ENCODE measurements at regions not wholly inside any gene's neighbourhood (a gene's known extent, or its start where the extent isn't known, plus 50 kb on each side); places are given as distances from the start of the nearest gene placed in this dataset.

GRCh38 chr9:108607607-108608006 is 248.2 kb downstream of the ACTL7B start:
- Mint-ChIP-seq H3K27ac (no peak overlapping the region), H3K4me3 (no peak overlapping the region), H3K9me3 (no peaks in the 10 kb centered on the region), H3K4me1 (no peaks in the 10 kb centered on the region), H3K36me3 (ENCODE audit: low read depth) (no peaks in the 10 kb centered on the region), H3K27me3 (no peaks in the 10 kb centered on the region)
- TF ChIP-seq CTCF (IDR thresholded peaks at IDR 0.05), result no peak
- no peak for ATAC-seq (ENCODE audit: low read depth)
- POLR2A ChIA-PET, result no interaction called here
- intact Hi-C loops (cut with micrococcal nuclease), result no loop called here
- CTCF ChIA-PET, result no interaction called here
- DNase-seq, result no peak

- intact Hi-C loops (cut with micrococcal nuclease), result no loop called here
- POLR2A ChIA-PET, result no interaction called here
These were observed 249.4 kb downstream of the ACTL7B start for GRCh38 chr9:108606401-108606800.

GRCh38 chr9:108603141-108603540 is 252.6 kb downstream of the ACTL7B start:
- Mint-ChIP-seq H3K4me3 (no peak overlapping the region), H3K4me1 (no peaks in the 10 kb centered on the region), H3K27ac (no peak overlapping the region), H3K36me3 (ENCODE audit: low read depth) (no peaks in the 10 kb centered on the region), H3K27me3 (peaks cover 2% of the 10 kb centered on the region), H3K9me3 (no peaks in the 10 kb centered on the region)
- intact Hi-C loops (cut with micrococcal nuclease), result no loop called here
- CTCF ChIA-PET, result no interaction called here
- POLR2A ChIA-PET, result no interaction called here
- no peak for DNase-seq
- no peak for TF ChIP-seq CTCF (IDR thresholded peaks at IDR 0.05)
- ATAC-seq (ENCODE audit: low read depth), result no peak

More at GRCh38 chr9:108606401-108606800, 249.4 kb downstream of the ACTL7B start:
- Mint-ChIP-seq H3K27ac (no peak overlapping the region), H3K4me1 (no peaks in the 10 kb centered on the region), H3K27me3 (no peaks in the 10 kb centered on the region), H3K9me3 (no peaks in the 10 kb centered on the region), H3K36me3 (ENCODE audit: low read depth) (no peaks in the 10 kb centered on the region), H3K4me3 (no peak overlapping the region)
- no peak for TF ChIP-seq CTCF (IDR thresholded peaks at IDR 0.05)
- no peak for DNase-seq
- no peak for ATAC-seq (ENCODE audit: low read depth)
- CTCF ChIA-PET, result no interaction called here

GRCh38 chr9:108600896-108601295 is 254.9 kb downstream of the ACTL7B start:
- CTCF ChIA-PET, result no interaction called here
- H3K9me3 Mint-ChIP-seq, result no peaks in the 10 kb centered on the region
- no peak overlapping the region for H3K27ac Mint-ChIP-seq
- H3K4me3 Mint-ChIP-seq, result no peak overlapping the region
- H3K4me1 Mint-ChIP-seq, result no peaks in the 10 kb centered on the region
- no peaks in the 10 kb centered on the region for H3K36me3 Mint-ChIP-seq (ENCODE audit: low read depth)
- TF ChIP-seq CTCF (IDR thresholded peaks at IDR 0.05), result no peak
- peaks cover 2% of the 10 kb centered on the region for H3K27me3 Mint-ChIP-seq
- intact Hi-C loops (cut with micrococcal nuclease), result no loop called here
- no peak for DNase-seq
- ATAC-seq (ENCODE audit: low read depth), result no peak
- POLR2A ChIA-PET, result no interaction called here

- ChIA-PET POLR2A (no interaction called here), CTCF (no interaction called here)
- DNase-seq, result no peak
- no peak for TF ChIP-seq CTCF (IDR thresholded peaks at IDR 0.05)
- peaks cover 2% of the 10 kb centered on the region for H3K27me3 Mint-ChIP-seq
- no peaks in the 10 kb centered on the region for H3K4me1 Mint-ChIP-seq
- no peak overlapping the region for H3K27ac Mint-ChIP-seq
- intact Hi-C loops (cut with micrococcal nuclease), result no loop called here
- ATAC-seq (ENCODE audit: low read depth), result no peak
- no peaks in the 10 kb centered on the region for H3K9me3 Mint-ChIP-seq
- H3K4me3 Mint-ChIP-seq, result no peak overlapping the region
- H3K36me3 Mint-ChIP-seq (ENCODE audit: low read depth), result no peaks in the 10 kb centered on the region
These were observed 256.2 kb downstream of the ACTL7B start for GRCh38 chr9:108599571-108599970.
